Eye (tissue), 1 donor: ENCODE measurements at regions not wholly inside any gene's neighbourhood (a gene's known extent, or its start where the extent isn't known, plus 50 kb on each side); places are given as distances from the start of the nearest gene placed in this dataset.
A peak's percentile ranks its signal among the peaks of the same experiment; 100 is the strongest.

ENCODE experiments used
- DNase-seq: peaks from one replicate; pipeline ENCODE4 v3.0.0-alpha.2; 2015

GRCh38 chr7:155182406-155182970, 112.4 kb downstream of the HTR5A start:
- DNase-seq, result no peak

GRCh38 chr7:155183655-155184054, 113.5 kb downstream of the HTR5A start:
- no peak for DNase-seq

GRCh38 chr7:155184923-155185322, 112.8 kb upstream of the INSIG1 start:
- no peak for DNase-seq

- DNase-seq, result no peak
These were observed 110.5 kb upstream of the INSIG1 start for GRCh38 chr7:155187061-155187785.

- no peak for DNase-seq
These were observed 109.3 kb upstream of the INSIG1 start for GRCh38 chr7:155188357-155188756.

GRCh38 chr7:155188821-155189581, 108.7 kb upstream of the INSIG1 start:
- no peak for DNase-seq

GRCh38 chr7:155189590-155189989, 108.1 kb upstream of the INSIG1 start:
- DNase-seq, result no peak

- DNase-seq, result peak; percentile 68
These were observed 107.0 kb upstream of the INSIG1 start for GRCh38 chr7:155190688-155191087.

- DNase-seq, result no peak
These were observed 106.5 kb upstream of the INSIG1 start for GRCh38 chr7:155191137-155191536.

GRCh38 chr7:155191901-155192478, 105.7 kb upstream of the INSIG1 start:
- no peak for DNase-seq

- DNase-seq, result no peak
These were observed 104.6 kb upstream of the INSIG1 start for GRCh38 chr7:155192961-155193640.

- no peak for DNase-seq
These were observed 104.0 kb upstream of the INSIG1 start for GRCh38 chr7:155193716-155194115.

- no peak for DNase-seq
These were observed 103.1 kb upstream of the INSIG1 start for GRCh38 chr7:155194382-155195140.

GRCh38 chr7:155195939-155196523, 101.6 kb upstream of the INSIG1 start:
- no peak for DNase-seq

GRCh38 chr7:155198196-155198892, 99.3 kb upstream of the INSIG1 start:
- DNase-seq, result no peak

GRCh38 chr7:155198901-155199845, 98.5 kb upstream of the INSIG1 start:
- DNase-seq, result no peak

- no peak for DNase-seq
These were observed 96.2 kb upstream of the INSIG1 start for GRCh38 chr7:155201325-155202087.

- DNase-seq, result no peak
These were observed 95.4 kb upstream of the INSIG1 start for GRCh38 chr7:155202106-155202871.
